T47D (cell line): ENCODE measurements at regions not wholly inside any gene's neighbourhood (a gene's known extent, or its start where the extent isn't known, plus 50 kb on each side); places are given as distances from the start of the nearest gene placed in this dataset.

ENCODE experiments used
- DNase-seq, 2 experiments: peaks; one replicate each; pipeline versions ENCODE4 v3.0.0 to v3.0.0-alpha.2; 2011 to 2012; ENCODE audit warnings: low read depth in 1 of 2, low spot score in 1 of 2
- JUND ChIP-seq: IDR thresholded peaks from 2 replicates; pipeline ENCODE4 v1.6.1; 2012; ENCODE audit warnings: low read depth
- in situ Hi-C: cut with HindIII; loops from 2 replicates; pipeline ENCODE4 v1.10.0; 2016; ENCODE audit warnings: low sequenced_read_pairs, low pct_unique_long_range_greater_than_20kb

DNA sequence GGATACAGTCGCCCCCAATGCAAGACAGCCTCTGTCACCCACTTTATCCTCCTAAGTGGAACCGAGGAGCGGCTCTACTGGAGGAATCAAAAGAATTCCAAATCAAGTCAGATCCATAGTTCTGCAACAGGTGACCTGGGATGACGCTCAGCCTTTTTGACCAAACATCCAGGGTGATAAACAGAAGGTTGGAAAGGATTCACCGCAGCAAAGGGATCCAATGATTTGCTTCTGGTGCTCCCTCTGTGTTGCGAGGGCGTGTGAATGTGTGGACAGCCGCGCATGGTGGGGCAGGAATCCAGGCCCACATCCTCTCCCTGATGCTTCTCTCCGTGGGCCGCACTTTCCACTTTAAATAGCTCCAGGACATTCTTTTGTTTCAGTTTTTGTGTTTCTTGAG, 116.8 kb upstream of the CDH4 start:
- no peak for DNase-seq
- in situ Hi-C loops, result no loop called here
- no peak for TF ChIP-seq JUND

DNA sequence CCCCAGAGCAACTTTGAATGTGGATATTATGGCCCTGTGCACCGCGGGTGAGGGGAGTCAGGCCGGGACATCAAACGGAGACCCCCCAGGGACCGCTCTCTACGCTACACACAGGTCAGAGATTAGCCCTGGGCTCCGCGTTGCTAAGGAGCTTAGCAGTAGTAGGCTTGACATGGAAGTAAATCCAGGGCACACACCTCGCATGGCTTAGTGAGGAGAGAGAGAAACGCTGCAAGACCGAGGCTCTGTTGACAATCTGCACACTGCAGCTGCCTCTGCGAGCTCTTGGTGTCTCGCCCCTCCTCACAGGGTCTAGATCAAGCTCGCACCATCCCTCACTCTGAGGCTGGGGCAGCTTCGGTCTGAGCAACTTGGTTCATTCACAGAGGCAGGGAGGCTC, 116.1 kb upstream of the CDH4 start:
- TF ChIP-seq JUND, result no peak
- in situ Hi-C loops, result no loop called here
- DNase-seq, result no peak

DNA sequence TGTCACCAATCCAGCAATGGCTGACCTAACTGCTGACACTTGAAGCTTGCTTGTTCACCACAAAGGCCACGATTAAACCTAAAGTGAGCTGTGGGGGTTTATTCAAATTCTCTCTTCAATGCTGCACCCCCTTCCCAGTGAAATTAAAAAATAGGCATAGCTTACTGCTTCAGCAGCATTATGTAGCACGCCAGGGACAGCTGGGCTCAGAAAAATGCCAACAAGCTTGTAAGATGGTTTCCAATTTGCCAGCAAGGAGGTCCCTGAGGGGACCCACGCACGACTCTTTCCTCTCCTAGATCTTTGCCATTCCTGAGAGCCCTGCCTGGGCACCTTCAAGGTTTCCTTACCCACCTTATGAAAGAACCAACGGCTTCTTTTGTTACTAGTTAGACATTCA, 113.5 kb upstream of the CDH4 start:
- no peak for TF ChIP-seq JUND
- DNase-seq, result no peak
- in situ Hi-C loops, result no loop called here

DNA sequence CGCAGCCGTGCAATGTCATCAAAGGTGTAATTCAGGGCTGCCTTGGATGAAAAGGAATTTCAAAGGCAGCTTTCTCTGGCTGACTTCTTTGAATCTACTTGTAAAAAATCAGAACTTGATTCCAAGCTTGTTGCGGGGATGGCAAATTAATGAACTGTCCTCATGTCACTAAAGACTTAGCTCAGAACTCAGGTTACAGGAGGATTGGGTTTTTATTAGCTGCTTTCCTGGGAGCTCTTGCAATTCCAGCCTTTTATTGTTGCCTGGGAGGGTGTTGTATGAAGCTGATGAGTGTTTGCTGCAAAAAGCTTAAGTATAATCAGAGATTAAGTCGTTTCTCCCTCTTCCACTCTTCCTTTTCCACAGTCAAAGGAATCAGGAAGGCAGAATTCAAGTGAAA, 113.0 kb upstream of the CDH4 start:
- in situ Hi-C loops, result no loop called here
- TF ChIP-seq JUND, result no peak
- no peak for DNase-seq

DNA sequence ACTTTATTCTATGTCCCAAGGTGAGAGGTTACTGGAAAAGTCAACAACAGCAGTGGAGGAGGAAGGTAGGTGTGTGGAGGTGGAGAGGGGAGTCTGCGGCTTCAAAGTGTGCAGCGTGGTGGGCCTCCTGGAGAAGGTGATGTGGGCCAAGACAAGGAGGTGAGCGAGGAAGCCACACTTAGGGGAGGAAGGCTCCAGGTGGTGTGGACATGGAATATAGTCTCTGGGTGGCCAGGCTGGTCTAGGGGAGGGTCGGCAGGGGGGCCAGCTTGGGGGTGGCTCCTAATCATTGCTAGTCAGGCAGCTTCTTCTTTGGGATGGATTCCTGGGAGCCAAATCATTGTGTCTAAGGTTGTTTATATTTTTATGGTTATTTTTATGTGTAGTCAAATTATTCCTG, 111.5 kb upstream of the CDH4 start:
- no peak for DNase-seq
- TF ChIP-seq JUND, result no peak
- in situ Hi-C loops, result no loop called here

DNA sequence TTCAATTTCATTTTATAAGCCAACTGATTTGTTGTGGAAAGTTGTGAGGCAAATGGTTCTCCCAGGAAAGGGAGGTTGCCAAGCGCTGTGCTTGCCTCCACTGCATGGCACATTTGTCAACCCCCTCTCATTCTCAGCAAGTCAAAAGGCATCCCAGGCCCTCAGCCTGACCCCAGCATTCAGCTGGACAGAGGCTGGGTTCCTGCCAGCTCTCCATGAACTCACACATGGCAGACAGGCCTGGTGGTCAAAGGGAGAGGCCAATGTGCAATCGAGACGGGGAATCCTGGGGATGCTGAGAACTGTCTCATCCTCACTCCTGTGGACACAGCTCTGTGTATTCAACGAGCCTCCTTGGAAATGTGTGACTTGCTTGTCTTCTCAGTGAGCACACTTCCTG, 106.0 kb upstream of the CDH4 start:
- DNase-seq, result no peak
- TF ChIP-seq JUND, result no peak
- in situ Hi-C loops, result no loop called here

DNA sequence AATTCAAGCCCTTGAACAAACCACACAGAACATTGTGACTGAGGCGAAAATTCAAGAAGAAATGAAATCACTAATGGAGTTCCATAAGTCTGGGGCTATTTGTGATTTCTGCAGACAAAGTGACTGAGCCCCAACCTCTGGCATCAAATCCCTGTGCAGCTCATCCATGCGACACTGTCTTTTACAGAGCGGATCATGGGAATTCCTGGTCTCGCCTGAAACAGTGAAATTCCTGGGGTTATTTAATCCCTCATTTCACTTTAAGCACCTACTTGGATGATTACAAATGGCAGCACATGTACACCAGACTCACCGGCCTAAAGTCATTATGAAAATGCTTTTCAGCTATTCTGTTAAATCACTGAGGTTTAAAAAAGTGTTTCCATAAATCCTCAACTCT, 102.4 kb upstream of the CDH4 start:
- in situ Hi-C loops, result no loop called here
- no peak for TF ChIP-seq JUND

DNA sequence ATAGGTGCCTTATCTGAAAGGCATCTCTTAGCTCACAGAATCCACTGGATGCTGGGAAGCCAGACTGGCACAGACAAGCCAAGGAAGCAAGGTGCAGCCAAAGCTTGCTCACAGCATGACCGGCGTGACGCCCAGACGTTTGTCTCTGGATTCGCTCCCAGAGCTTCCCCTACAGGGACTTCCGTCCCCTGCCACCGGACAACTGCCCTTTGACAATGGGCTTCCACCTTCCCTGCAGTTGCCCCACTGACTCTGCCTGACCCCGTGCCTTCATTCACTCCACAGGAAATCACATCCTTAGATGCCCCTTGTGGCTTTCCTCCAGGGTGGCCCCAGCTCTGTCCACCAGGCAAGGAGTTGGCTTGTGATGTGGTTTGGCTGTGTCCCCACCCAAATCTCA, 94.8 kb upstream of the CDH4 start:
- TF ChIP-seq JUND, result no peak
- in situ Hi-C loops, result no loop called here
- DNase-seq, result no peak

More for the DNA sequence above, 102.4 kb upstream of the CDH4 start:
- DNase-seq, result no peak

DNA sequence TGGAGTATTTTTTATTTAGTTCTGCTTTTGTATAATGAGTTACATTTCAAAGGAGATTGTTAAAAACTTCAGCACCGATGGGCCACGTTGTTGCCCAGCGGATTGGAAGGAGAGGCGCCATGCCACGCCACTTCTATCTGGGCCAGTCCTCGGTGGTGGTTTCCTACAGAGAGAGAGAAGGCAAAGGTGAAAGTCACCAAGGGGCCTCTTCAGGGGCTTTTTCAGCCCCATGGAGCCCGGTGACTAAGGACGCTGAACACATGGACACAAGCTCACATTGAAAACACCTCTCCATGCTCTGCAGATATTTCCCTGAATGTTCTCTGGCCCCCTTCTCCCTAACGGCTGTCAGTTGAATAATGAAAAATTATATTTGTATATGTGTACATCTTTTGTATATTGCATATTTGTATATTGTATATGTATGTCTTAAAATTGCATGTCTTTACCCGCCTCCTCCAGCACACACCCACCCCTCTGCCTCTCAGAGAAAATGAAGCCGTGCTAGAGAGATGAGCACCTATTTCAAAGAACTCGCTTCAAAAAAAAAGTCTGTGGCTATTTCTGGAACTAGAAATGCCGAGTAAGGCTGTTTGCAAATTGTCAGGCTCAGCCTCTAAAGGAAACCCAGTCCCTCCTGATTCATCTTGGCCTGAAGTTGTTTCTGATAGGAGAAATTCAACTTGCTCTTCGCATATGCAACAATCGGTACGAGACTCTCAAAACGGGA, 91.9 kb upstream of the CDH4 start:
- in situ Hi-C loops, result no loop called here
- no peak for DNase-seq
- no peak for TF ChIP-seq JUND

DNA sequence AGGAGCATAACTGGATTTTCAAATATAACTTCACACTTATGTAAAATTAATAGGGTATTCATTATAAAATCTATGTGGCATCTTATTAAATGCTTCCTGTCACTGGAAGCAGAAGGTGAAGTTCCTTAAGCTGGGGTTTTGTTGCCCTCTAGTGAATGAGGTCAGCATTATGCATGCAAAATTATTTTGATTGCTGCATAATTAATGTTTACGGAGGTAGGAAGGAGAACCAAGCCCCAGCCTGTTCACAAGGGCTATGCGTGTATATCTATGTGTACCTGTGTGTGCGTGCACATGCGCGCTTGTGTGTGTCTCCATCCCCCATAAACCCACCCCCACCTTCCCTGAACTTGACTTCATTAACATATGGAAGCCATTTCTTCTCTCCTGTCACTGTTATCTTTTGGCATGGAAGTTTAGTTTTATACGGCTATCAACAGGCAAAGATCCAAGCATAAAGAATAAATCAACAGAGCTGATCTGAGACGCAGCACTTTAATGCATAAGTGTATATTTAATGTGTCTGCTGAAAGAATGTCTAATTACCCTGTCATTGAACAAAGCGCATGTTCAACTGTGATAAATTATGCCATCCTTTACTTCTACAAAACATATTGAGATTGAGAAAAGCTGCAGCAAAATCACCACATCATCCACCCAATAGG, 90.2 kb upstream of the CDH4 start:
- DNase-seq, result no peak
- in situ Hi-C loops, result no loop called here

DNA sequence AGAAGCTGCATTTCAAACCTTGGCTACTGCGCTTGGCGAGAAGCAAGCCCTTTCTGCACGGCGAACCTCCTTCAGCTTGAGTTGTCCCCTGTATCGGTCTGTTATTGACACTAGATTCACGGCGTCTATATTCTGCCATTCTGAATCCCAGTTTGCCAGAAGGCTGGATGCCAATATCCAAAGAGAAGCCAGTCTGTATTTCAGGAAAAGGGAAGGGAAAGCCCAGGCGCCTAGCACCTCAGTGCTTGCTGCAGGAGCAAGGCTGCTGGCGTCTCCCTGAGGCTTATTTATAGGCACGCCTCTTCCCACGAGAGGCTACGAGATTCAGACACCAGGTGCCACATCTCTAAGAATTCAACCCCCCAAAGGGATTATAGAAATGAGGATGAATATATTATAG, 89.6 kb upstream of the CDH4 start:
- DNase-seq, result no peak
- TF ChIP-seq JUND, result no peak
- in situ Hi-C loops, result no loop called here

More for the DNA sequence above, 90.2 kb upstream of the CDH4 start:
- no peak for TF ChIP-seq JUND

DNA sequence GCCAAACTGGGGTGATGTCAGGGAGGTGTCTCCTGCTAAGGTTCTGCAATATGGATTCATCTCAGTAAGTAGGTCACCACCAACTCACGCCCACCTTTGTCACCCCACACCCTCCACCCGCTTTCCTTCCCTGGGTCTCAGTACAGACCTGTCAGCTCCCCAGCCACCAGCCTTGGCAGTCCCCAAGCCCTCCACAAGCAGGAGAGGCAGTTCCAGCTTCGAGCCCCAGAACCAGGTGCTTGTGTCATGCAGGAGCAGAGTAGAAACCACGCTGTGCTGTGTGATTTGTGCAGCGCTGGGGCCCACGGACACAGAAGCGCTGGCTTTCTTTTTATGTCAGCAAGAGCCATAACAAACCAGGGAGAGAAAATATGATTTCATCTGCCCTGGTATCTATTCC, 89.0 kb upstream of the CDH4 start:
- DNase-seq, result no peak
- in situ Hi-C loops, result no loop called here
- no peak for TF ChIP-seq JUND

DNA sequence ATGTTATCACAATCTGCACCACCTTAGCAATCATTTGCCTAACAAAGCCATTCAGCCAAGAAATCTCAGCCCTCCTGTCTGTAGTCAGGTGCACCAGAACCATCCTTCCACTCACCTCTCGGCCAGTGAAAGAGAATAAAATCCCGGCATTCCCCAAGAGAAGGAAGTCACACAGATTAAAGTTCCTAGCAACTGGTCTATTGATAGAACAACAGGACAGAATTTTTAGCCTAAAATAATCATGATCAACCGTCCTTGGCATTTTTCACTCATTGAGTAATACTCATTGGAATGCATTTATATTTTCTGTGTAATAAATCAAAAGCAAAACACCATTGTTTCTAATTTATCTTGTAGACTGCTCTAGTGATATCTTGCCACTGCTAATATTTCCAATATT, 85.7 kb upstream of the CDH4 start:
- in situ Hi-C loops, result no loop called here
- DNase-seq, result no peak
- TF ChIP-seq JUND, result no peak

DNA sequence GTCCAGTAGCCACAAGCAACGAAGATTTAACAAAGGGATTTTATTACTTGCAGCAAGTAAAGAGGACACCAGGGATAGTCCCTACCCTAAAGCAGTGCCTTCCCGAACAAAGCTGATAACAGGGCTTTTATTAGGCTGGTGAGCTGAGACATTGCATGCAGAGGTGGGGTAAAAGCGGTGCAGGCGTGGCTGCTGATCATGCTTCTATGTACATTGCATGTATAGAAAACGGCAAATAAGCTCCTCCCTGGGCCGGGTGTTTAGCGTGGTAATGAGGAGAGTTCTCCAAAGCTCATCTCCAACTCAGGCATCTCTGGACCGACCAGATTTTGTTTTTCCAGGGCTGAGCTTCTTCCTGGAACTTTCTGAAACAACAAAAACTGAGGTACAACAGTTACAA, 83.5 kb upstream of the CDH4 start:
- no peak for TF ChIP-seq JUND
- in situ Hi-C loops, result no loop called here
- DNase-seq, result no peak
